Smooth muscle cell (in vitro differentiated cells): ENCODE measurements at regions not wholly inside any gene's neighbourhood (a gene's known extent, or its start where the extent isn't known, plus 50 kb on each side); places are given as distances from the start of the nearest gene placed in this dataset.

Experiments
- DNase-seq: peaks from one replicate; lab custom pipeline; 2025; ENCODE audit not compliant: unreplicated experiment; lab: John Stamatoyannopoulos, UW
- H2AFZ ChIP-seq: fragments of 200-600 bp; sonication (generic); 2 replicates; pipeline ENCODE4 v1.6.0; 2016; ENCODE audit warnings: antibody characterized with exemption, low read depth, mild to moderate bottlenecking
- H3F3A ChIP-seq: fragments of 200-600 bp; sonication (generic); 2 replicates; pipeline ENCODE4 v1.6.0; 2017; ENCODE audit warnings: antibody characterized with exemption, low read depth
- H3K27ac ChIP-seq: fragments of 200-600 bp; sonication (generic); 2 replicates; pipeline ENCODE4 v1.5.1; 2016; ENCODE audit warnings: low read depth, mild to moderate bottlenecking
- H3K27me3 ChIP-seq: fragments of 200-600 bp; sonication (generic); 2 replicates; pipeline ENCODE4 v1.6.1; 2016; ENCODE audit warnings: low read depth, mild to moderate bottlenecking
- H3K36me3 ChIP-seq: fragments of 200-600 bp; sonication (generic); 2 replicates; pipeline ENCODE4 v1.5.1; 2016; ENCODE audit warnings: low read depth
- H3K4me1 ChIP-seq: fragments of 200-600 bp; sonication (generic); 2 replicates; pipeline ENCODE4 v1.5.1; 2016; ENCODE audit warnings: low read depth
- H3K4me2 ChIP-seq: fragments of 200-600 bp; sonication (generic); 2 replicates; pipeline ENCODE4 v1.6.0; 2016; ENCODE audit warnings: mild to moderate bottlenecking
- H3K4me3 ChIP-seq: fragments of 200-600 bp; sonication (generic); 2 replicates; pipeline ENCODE4 v1.5.1; 2016; ENCODE audit warnings: mild to moderate bottlenecking
- H3K79me2 ChIP-seq: fragments of 200-600 bp; sonication (generic); 2 replicates; pipeline ENCODE4 v1.6.0; 2016; ENCODE audit warnings: low read depth, mild to moderate bottlenecking
- H3K9ac ChIP-seq: fragments of 200-600 bp; sonication (generic); 2 replicates; pipeline ENCODE4 v1.6.0; 2016; ENCODE audit warnings: low read depth
- H3K9me3 ChIP-seq: fragments of 200-600 bp; sonication (generic); replicated peaks from 2 replicates; pipeline ENCODE4 v1.5.1; 2016; ENCODE audit warnings: low read depth
- H4K20me1 ChIP-seq: fragments of 200-600 bp; sonication (generic); 2 replicates; pipeline ENCODE4 v1.6.0; 2016; ENCODE audit warnings: low read depth
- CTCF ChIP-seq: fragments of 200-600 bp; sonication (generic); IDR thresholded peaks from 2 replicates; pipeline ENCODE4 v1.5.1; 2017; ENCODE audit warnings: borderline replicate concordance, mild to moderate bottlenecking, antibody characterized with exemption; ENCODE audit not compliant: insufficient read depth, poor library complexity, severe bottlenecking
- WGBS: methylation state at CpG from one replicate; pipeline ENCODE4 v1.1.7; 2016; ENCODE audit warnings: low lambda C conversion rate; 5-methylcytosine and 5-hydroxymethylcytosine counted together

GRCh38 chr21:28731700-28732321 lies 260.9 kb downstream of the LTN1 start:
- DNase-seq, result no peak
- H3K27ac ChIP-seq, result no peak overlapping the region
- H3K9ac ChIP-seq, result no peak overlapping the region
- no peaks in the 10 kb centered on the region for H4K20me1 ChIP-seq
- WGBS, result 82% methylated on average over 6 of the region's 6 CpGs
- no peaks in the 10 kb centered on the region for H3K79me2 ChIP-seq
- no peaks in the 10 kb centered on the region for H3F3A ChIP-seq
- H3K4me3 ChIP-seq, result no peak overlapping the region
- H3K4me1 ChIP-seq, result no peaks in the 10 kb centered on the region
- H3K27me3 ChIP-seq, result no peaks in the 10 kb centered on the region
- H3K9me3 ChIP-seq, result no peaks in the 10 kb centered on the region
- no peak overlapping the region for H2AFZ ChIP-seq
- H3K36me3 ChIP-seq, result no peaks in the 10 kb centered on the region
- TF ChIP-seq CTCF, result no peak
- H3K4me2 ChIP-seq, result no peak overlapping the region

- Histone ChIP-seq H3K79me2 (no peaks in the 10 kb centered on the region), H3K9ac (no peak overlapping the region), H3K27ac (no peak overlapping the region), H3K9me3 (no peaks in the 10 kb centered on the region), H4K20me1 (no peaks in the 10 kb centered on the region), H3K4me1 (no peaks in the 10 kb centered on the region), H3K4me3 (no peak overlapping the region), H3F3A (no peaks in the 10 kb centered on the region), H2AFZ (no peak overlapping the region), H3K36me3 (no peaks in the 10 kb centered on the region), H3K4me2 (no peak overlapping the region), H3K27me3 (no peaks in the 10 kb centered on the region)
- TF ChIP-seq CTCF, result no peak
- 49% methylated on average over 6 of the region's 6 CpGs for WGBS
- no peak for DNase-seq
Observed at GRCh38 chr21:28729887-28730286, 262.8 kb downstream of the LTN1 start.

GRCh38 chr21:28727809-28728208 lies 264.9 kb downstream of the LTN1 start:
- DNase-seq, result no peak
- Histone ChIP-seq H3F3A (no peaks in the 10 kb centered on the region), H3K79me2 (no peaks in the 10 kb centered on the region), H3K27me3 (no peaks in the 10 kb centered on the region), H2AFZ (no peak overlapping the region), H3K9ac (no peak overlapping the region), H3K4me2 (no peak overlapping the region), H3K4me3 (no peak overlapping the region), H3K27ac (no peak overlapping the region), H3K9me3 (no peaks in the 10 kb centered on the region), H4K20me1 (no peaks in the 10 kb centered on the region), H3K36me3 (no peaks in the 10 kb centered on the region), H3K4me1 (no peaks in the 10 kb centered on the region)
- no peak for TF ChIP-seq CTCF
- 87% methylated on average over 1 of the region's 1 CpG for WGBS

GRCh38 chr21:28725396-28725795 lies 267.3 kb downstream of the LTN1 start:
- WGBS, result 82% methylated on average over 1 of the region's 1 CpG
- TF ChIP-seq CTCF, result no peak
- no peaks in the 10 kb centered on the region for H3K79me2 ChIP-seq

More at GRCh38 chr21:28725396-28725795, 267.3 kb downstream of the LTN1 start:
- no peak for DNase-seq
- H2AFZ ChIP-seq, result no peak overlapping the region
- no peaks in the 10 kb centered on the region for H4K20me1 ChIP-seq
- no peaks in the 10 kb centered on the region for H3F3A ChIP-seq
- no peaks in the 10 kb centered on the region for H3K4me1 ChIP-seq
- no peaks in the 10 kb centered on the region for H3K27me3 ChIP-seq
- no peak overlapping the region for H3K4me3 ChIP-seq
- no peaks in the 10 kb centered on the region for H3K36me3 ChIP-seq
- no peak overlapping the region for H3K4me2 ChIP-seq
- H3K9me3 ChIP-seq, result no peaks in the 10 kb centered on the region
- no peak overlapping the region for H3K27ac ChIP-seq
- no peak overlapping the region for H3K9ac ChIP-seq
